ENCODE measurements at regions not wholly inside any gene's neighbourhood (a gene's known extent, or its start where the extent isn't known, plus 50 kb on each side); places are given as distances from the start of the nearest gene placed in this dataset.

DNA sequence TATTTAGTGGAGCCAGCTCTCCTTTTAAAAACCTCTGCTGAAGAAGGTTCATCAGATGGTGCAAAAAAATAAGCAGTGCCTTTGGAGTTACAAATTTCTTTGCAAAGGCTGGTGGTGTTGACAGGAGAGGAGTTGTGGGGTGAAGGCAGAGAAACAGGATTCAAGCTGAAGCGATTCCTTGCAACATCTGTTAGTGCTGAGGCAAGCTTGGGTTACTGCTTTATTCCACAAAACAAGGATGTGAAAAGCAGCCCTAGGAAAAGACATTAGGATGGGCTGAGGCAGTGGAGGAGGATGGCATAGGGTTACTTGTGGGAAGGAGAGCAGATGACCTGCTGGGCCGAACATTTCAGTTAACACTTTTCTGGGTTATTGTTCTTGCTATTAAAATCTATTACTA lies 390.7 kb downstream of the DLEU7 start:
- TF ChIP-seq, protein P1, sequence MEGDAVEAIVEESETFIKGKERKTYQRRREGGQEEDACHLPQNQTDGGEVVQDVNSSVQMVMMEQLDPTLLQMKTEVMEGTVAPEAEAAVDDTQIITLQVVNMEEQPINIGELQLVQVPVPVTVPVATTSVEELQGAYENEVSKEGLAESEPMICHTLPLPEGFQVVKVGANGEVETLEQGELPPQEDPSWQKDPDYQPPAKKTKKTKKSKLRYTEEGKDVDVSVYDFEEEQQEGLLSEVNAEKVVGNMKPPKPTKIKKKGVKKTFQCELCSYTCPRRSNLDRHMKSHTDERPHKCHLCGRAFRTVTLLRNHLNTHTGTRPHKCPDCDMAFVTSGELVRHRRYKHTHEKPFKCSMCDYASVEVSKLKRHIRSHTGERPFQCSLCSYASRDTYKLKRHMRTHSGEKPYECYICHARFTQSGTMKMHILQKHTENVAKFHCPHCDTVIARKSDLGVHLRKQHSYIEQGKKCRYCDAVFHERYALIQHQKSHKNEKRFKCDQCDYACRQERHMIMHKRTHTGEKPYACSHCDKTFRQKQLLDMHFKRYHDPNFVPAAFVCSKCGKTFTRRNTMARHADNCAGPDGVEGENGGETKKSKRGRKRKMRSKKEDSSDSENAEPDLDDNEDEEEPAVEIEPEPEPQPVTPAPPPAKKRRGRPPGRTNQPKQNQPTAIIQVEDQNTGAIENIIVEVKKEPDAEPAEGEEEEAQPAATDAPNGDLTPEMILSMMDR (conservative IDR thresholded peaks at IDR 0.05; ENCODE audit: low read depth, low read length): no peak
- no peak for TF ChIP-seq EZH2 (IDR thresholded peaks at IDR 0.05; ENCODE audit: borderline replicate concordance, low read depth, low read length, poor library complexity, severe bottlenecking)
